ENCODE measurements at regions not wholly inside any gene's neighbourhood (a gene's known extent, or its start where the extent isn't known, plus 50 kb on each side); places are given as distances from the start of the nearest gene placed in this dataset.

- TF ChIP-seq CTCF (IDR thresholded peaks at IDR 0.05; ENCODE audit: control extremely low read depth in 1 of 3, insufficient read depth in 1 of 3, low read depth in 1 of 3, low read length in 3 of 3) (no peak), POLR2AphosphoS5 (IDR thresholded peaks at IDR 0.05; ENCODE audit: low read depth, low read length) (no peak), MAFK (IDR thresholded peaks at IDR 0.05; ENCODE audit: low read depth, low read length) (no peak), SIRT6 (IDR thresholded peaks at IDR 0.05; ENCODE audit: low read length) (no peak), TEAD4 (IDR thresholded peaks at IDR 0.05; ENCODE audit: low read depth, low read length) (no peak), GTF2F1 (IDR thresholded peaks at IDR 0.05; ENCODE audit: borderline replicate concordance, low read depth, low read length) (no peak), JUND (IDR thresholded peaks at IDR 0.05; ENCODE audit: low read length) (no peak)
Measured at GRCh38 chr12:39012870-39013269, 107.5 kb upstream of the CPNE8 start.
